IPS-15b (cell line): ENCODE measurements at regions not wholly inside any gene's neighbourhood (a gene's known extent, or its start where the extent isn't known, plus 50 kb on each side); places are given as distances from the start of the nearest gene placed in this dataset.
"Not testable (repeated sequence)": the region's sequence is repeated elsewhere in the genome, so short reads cannot be mapped to it uniquely, and the experiment has no call there.

Experiments
- H3K27me3 ChIP-seq: one replicate; pipeline ENCODE4 v1.6.1; 2013; ENCODE audit warnings: low read length; ENCODE audit not compliant: control insufficient read depth, insufficient read depth
- H3K36me3 ChIP-seq: one replicate; pipeline ENCODE4 v1.6.1; 2013; ENCODE audit warnings: low read length; ENCODE audit not compliant: control insufficient read depth, insufficient read depth
- H3K4me1 ChIP-seq: one replicate; pipeline ENCODE4 v1.6.1; 2013; ENCODE audit warnings: mild to moderate bottlenecking, low read length; ENCODE audit not compliant: control insufficient read depth, insufficient read depth
- H3K4me3 ChIP-seq: one replicate; pipeline ENCODE4 v1.5.1; 2013; ENCODE audit warnings: low read depth, low read length
- H3K9ac ChIP-seq: one replicate; pipeline ENCODE4 v1.6.1; 2013; ENCODE audit warnings: low read depth, mild to moderate bottlenecking, low read length
- H3K9me3 ChIP-seq: one replicate; pipeline ENCODE4 v1.6.1; 2013; ENCODE audit warnings: mild to moderate bottlenecking, low read length; ENCODE audit not compliant: control insufficient read depth, insufficient read depth

DNA sequence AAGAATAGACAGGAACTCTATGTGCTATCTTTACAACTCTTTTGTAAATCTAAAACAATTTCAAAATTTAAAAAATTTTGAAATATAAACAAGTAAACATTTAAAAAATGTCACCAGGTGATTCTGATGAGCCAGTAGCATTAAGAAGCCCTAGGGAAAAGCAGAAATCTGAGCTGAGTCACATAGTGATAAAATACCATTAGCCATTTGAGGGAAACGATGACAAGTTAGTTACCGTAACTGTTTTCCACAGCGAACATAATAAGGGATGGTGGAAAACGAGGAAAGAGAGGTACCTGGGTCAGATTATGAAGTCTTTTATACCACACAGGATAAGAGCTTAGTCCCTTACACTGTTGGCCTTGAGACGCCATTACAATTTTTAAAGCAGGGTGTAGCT, 55.5 kb downstream of the PRR15 start:
- no peak overlapping the region for H3K4me3 ChIP-seq
- peaks cover 7% of the 10 kb centered on the region for H3K4me1 ChIP-seq
- no peaks in the 10 kb centered on the region for H3K36me3 ChIP-seq

DNA sequence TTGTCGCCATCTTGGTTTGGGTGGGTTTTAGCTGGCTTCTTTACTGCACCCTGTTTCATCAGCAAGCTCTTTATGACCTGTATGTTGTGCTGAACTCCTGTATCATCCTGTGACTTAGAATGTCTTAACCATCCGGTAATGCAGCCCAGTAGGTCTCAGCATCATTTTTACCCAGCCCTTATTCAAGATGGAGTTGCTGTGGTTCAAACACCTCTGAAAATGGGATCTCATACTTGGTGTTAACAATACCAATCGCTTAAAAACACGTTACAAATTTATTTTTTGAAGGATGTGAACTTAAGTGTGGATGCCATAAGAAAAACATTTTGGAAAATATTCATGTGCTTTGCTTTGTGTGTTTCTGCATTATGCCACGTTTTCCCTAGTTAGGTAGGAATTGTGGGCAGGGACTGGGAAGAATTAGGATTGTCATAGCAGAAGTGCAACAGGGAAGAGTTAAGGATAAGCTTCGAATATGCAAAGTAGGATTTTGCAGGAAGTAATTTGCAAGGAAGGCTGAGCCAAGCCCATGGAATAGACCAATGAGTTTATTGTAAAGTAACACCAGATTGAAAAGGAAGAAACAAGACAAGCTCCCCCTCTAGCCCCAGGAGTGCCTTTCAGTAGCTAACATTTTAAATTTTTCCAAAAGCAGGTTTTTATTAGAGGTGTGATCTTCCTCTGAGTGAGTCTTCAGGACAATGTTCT, 56.4 kb downstream of the PRR15 start:
- H3K4me3 ChIP-seq = no peak overlapping the region
- peaks cover 7% of the 10 kb centered on the region for H3K4me1 ChIP-seq
- no peaks in the 10 kb centered on the region for H3K27me3 ChIP-seq
- H3K9ac ChIP-seq = no peak overlapping the region
- no peaks in the 10 kb centered on the region for H3K9me3 ChIP-seq
- no peaks in the 10 kb centered on the region for H3K36me3 ChIP-seq

More for the DNA sequence above, 55.5 kb downstream of the PRR15 start:
- H3K9ac ChIP-seq = no peak overlapping the region
- H3K27me3 ChIP-seq = no peaks in the 10 kb centered on the region
- H3K9me3 ChIP-seq = no peaks in the 10 kb centered on the region

DNA sequence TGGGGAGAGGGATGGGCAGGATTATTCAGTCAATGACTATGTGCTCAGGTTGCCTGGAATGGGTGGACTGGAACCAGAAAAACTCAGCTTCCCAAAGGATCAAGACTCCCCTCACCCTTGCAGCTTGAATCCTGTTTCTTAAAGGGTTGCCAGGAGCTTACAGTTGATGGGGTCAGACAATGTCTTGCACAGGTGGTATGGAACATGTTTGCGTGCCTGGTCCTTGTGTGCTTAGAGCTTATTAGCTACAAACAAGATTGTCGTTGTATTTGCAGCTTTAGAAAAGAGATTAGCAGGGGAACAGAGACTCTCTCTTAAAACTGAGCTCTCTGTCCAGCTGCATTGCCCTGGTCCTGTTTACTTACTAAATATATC, 56.9 kb downstream of the PRR15 start:
- peaks cover 7% of the 10 kb centered on the region for H3K4me1 ChIP-seq
- no peak overlapping the region for H3K9ac ChIP-seq
- H3K4me3 ChIP-seq = no peak overlapping the region
- H3K27me3 ChIP-seq = no peaks in the 10 kb centered on the region
- no peaks in the 10 kb centered on the region for H3K9me3 ChIP-seq
- H3K36me3 ChIP-seq = no peaks in the 10 kb centered on the region

DNA sequence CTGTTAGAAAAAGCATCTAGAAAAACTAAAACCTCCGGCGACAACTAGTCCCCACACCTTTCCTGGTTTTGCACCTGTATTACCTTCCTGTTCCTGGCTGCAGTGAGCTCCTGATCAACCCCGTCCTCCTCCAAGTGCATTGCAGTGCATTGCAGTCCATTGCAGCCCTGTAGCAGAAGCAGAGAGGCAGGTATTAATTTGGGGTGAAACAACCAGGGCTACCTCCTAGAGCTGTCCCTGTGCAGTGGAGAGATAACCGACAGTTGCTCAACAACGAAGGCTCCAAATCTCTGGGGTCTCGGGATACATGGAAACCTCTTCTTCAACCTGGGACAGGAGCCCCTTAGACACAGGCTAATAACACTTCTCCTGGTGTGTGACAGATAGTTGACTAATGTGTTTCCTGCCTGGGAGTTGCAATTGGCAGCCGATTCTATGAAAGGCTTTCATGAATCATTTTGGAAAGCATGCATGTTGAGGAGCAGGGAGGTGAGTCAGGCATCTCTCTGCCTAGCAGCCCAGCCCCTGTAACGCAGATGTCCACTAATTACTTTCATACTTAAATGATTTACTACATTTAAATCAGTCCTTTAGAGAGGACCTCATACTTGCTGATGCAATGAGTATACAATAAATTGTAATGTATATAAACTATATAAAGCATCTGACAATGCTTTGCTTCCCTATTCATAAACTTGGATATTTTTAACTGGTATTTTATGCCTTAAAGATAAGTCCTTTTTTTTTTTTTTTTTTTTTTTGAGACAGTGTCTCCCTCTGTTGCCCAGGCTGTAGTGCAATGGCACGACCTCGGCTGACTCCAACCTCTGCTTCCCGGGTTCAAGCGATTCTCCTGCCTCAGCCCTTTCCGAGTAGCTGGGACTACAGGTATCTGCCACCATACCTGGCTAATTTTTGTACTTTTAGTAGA, 59.0 kb downstream of the PRR15 start:
- Histone ChIP-seq H3K4me1 (peaks cover 7% of the 10 kb centered on the region), H3K9ac (no peak overlapping the region), H3K9me3 (no peaks in the 10 kb centered on the region), H3K27me3 (no peaks in the 10 kb centered on the region), H3K4me3 (no peak overlapping the region), H3K36me3 (no peaks in the 10 kb centered on the region)

DNA sequence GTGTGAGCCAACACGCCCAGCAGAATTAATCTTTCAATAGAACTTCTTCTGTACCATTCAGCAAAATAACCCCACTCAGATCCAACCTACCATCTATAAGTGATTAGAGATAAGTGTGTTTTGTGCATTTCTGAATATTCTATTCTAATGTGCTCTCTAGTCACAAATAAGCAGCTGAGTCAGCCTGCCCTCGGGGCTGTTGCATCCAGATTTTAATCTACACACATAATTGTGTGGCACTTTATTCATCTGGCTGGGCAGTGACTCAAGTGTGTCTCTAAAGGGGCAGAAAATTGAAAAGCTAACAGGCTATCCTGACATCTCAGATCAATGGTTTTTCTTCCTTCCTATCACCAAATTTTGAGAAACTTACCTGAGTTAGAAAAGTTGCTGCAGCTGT, 60.3 kb downstream of the PRR15 start:
- H3K9me3 ChIP-seq = no peaks in the 10 kb centered on the region
- H3K36me3 ChIP-seq = no peaks in the 10 kb centered on the region
- peaks cover 7% of the 10 kb centered on the region for H3K4me1 ChIP-seq
- no peak overlapping the region for H3K4me3 ChIP-seq
- no peaks in the 10 kb centered on the region for H3K27me3 ChIP-seq
- H3K9ac ChIP-seq = no peak overlapping the region

DNA sequence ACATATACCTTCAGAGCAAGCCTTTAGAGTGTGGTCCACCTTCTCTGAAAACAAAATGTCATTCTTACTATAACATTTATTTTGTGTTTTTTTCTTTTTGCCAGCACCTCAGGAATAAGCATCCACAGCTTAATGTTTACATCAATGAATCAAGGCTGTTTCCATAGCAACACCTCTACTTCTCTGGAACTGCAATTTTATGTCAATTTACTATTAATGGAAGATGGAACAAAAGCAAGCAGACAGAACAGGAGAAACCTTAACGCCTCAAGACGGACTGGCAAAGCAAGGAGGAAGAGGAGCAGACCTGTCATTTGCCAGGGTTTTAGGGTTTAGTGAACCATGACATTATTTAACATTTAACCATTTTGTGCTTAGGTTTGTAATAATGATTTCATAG, 63.1 kb downstream of the PRR15 start:
- Histone ChIP-seq H3K27me3 (no peaks in the 10 kb centered on the region), H3K36me3 (no peaks in the 10 kb centered on the region), H3K4me1 (peaks cover 2% of the 10 kb centered on the region), H3K4me3 (no peak overlapping the region), H3K9me3 (no peaks in the 10 kb centered on the region), H3K9ac (no peak overlapping the region)

DNA sequence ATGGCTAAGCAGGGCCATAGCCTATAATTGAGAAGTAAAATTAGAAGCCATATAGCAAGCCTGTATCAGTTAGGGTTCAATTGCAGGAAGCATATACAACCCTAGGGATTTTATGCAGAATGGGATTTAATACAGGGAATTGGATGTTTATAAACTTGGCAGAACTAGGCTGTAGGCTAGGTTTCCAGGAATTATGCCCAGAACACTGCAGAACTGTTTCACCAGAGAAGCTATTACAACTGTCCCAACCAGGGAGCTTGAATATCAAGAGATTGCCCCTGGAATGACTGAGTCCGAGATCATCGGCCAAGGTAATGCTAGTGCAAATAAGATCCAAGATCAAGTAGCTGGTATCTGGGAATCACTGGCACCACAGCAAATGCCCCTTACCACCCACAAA, 64.0 kb downstream of the PRR15 start:
- Histone ChIP-seq H3K4me1 (no peaks in the 10 kb centered on the region), H3K9me3 (no peaks in the 10 kb centered on the region), H3K9ac (no peak overlapping the region), H3K4me3 (no peak overlapping the region), H3K36me3 (no peaks in the 10 kb centered on the region), H3K27me3 (no peaks in the 10 kb centered on the region)

DNA sequence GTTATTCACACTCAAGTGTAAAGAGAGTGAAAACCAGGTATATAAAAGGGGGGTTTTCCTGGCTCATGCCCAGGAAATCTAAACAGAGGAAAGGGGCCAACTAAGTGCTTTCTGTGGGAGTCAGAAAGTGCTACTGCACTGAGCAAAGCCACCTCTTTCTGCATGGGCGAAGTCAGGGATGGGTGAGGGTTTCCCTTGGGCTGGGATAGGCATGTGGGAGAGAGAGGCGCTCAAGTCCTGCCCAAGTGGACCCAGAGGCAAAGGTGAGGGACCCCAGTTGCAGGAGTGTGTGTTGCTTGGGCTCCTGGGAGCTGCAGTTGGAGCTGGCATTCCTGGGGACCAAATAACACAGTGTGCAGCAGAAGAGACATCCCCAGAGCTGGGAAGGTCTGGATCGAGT, 65.9 kb downstream of the PRR15 start:
- Histone ChIP-seq H3K27me3 (no peaks in the 10 kb centered on the region), H3K9ac (no peak overlapping the region), H3K36me3 (no peaks in the 10 kb centered on the region), H3K4me1 (no peaks in the 10 kb centered on the region), H3K9me3 (no peaks in the 10 kb centered on the region), H3K4me3 (no peak overlapping the region)

DNA sequence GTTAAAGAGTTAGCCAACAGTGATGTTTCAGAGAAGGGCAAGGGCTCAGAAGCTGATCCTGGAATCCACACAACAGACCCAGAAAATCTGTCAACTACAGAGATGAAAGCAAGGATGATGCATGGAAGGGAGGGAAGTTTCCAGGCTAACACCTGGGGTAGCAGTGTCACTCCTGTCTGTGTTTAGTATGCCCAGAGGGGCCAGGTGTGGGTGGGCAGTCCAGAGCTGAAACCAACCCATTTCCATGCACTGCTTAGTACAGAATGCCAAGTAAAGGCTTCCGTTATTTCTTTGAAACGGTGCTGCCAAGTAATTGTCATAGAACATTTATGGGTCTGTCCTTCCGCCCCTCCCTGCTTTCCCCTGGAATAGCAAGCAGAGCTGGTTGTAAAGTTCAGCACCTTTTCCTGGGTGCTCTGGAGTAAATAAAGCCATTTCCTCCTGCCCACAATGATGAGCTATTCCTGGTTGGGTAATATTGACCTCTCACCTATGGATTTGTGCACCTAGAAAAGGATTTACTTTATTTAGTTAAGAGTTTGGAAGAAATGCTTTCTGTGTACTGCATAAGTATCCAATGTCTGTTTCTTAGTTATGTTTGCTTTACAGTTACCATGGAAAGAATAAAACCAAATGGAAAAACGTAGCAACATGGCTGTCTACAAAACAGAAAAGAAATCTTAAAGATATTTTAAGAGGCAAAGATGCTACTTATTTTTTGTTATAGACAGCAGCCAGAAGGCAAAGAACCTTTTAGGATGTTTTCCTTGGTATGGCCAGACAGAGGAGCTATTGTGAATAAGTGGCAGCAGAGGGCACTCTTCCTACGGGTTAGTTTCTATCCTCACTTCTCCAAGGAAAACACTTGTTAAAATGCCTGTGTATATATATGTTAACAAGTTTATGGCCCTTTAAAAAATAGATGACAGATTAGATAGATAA, 71.7 kb downstream of the PRR15 start:
- not testable (repeated sequence) for H3K4me1 ChIP-seq, H3K27me3 ChIP-seq, H3K9me3 ChIP-seq, H3K36me3 ChIP-seq, H3K9ac ChIP-seq, H3K4me3 ChIP-seq

DNA sequence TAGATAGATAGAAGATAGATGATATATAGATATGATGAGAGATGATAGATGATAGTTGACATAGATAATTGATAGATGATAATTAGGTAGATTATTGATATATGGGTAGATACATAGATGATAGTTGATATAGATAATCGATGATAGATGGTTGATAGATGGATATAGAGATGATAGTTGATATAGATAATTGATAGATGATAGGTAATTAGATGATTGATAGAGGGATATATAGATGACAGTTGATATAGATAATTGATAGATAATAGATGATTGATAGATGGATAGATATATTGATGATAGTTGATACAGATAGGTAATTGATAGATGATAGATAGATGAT, 72.3 kb downstream of the PRR15 start:
- no peaks in the 10 kb centered on the region for H3K9me3 ChIP-seq
- no peaks in the 10 kb centered on the region for H3K36me3 ChIP-seq
- H3K9ac ChIP-seq = no peak overlapping the region
- H3K27me3 ChIP-seq = no peaks in the 10 kb centered on the region
- H3K4me3 ChIP-seq = no peak overlapping the region
- no peaks in the 10 kb centered on the region for H3K4me1 ChIP-seq

DNA sequence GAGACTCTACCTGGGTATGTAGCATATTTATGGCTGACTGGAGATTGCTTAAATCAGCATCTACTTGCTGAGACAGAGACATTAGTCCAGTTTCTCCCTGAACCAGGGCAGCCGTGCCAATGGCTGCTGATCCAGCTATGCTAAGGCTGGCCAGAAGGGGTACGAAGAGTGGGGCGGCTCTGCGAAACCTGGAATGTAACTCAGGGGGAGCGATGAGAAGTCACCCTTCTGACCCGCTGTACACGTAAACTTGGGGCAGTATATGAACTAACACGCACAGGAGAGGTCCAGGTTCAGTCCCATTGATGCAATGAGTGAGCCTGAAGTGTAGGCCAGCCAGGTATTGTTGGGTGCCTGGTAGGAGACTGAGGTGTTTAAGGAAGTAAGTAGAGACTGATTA, 73.7 kb downstream of the PRR15 start:
- no peaks in the 10 kb centered on the region for H3K36me3 ChIP-seq
- H3K9me3 ChIP-seq = no peaks in the 10 kb centered on the region
- H3K9ac ChIP-seq = no peak overlapping the region
- no peaks in the 10 kb centered on the region for H3K27me3 ChIP-seq
- H3K4me3 ChIP-seq = no peak overlapping the region
- no peaks in the 10 kb centered on the region for H3K4me1 ChIP-seq
